22Rv1 (cell line): ENCODE measurements at regions not wholly inside any gene's neighbourhood (a gene's known extent, or its start where the extent isn't known, plus 50 kb on each side); places are given as distances from the start of the nearest gene placed in this dataset.

Experiments
- H3K27ac ChIP-seq: fragments of 450-650 bp; 2 replicates; pipeline ENCODE4 v1.5.1; 2017
- ZFX ChIP-seq: fragments of 450-650 bp; IDR thresholded peaks from 2 replicates; pipeline ENCODE4 v1.6.1; 2017; ENCODE audit warnings: antibody characterized with exemption, borderline replicate concordance
- TF ChIP-seq, protein P1 (sequence below): fragments of 450-650 bp; IDR thresholded peaks from 2 replicates; pipeline ENCODE4 v1.5.1; 2017; ENCODE audit warnings: mild to moderate bottlenecking

DNA sequence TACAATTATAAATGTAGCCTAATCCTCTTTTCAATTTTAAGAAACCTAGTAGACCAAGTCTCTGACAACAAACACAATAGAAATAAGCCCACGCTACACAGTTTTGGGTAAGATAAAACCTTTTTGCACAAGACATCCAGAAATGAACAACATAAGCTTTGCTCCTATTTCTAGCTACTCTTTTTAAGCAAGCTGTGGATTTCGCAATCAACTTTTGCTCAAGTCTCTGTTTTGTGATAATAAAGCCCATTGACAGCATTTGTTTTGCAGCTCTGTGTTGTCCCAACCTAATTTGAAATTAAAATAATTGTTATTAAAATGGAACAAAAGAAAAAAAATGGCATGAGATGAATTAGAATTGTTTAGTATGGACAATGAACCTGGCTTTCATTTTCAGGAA lies 287.9 kb upstream of the PUDP start:
- no peak for TF ChIP-seq ZFX
- TF ChIP-seq, protein P1, sequence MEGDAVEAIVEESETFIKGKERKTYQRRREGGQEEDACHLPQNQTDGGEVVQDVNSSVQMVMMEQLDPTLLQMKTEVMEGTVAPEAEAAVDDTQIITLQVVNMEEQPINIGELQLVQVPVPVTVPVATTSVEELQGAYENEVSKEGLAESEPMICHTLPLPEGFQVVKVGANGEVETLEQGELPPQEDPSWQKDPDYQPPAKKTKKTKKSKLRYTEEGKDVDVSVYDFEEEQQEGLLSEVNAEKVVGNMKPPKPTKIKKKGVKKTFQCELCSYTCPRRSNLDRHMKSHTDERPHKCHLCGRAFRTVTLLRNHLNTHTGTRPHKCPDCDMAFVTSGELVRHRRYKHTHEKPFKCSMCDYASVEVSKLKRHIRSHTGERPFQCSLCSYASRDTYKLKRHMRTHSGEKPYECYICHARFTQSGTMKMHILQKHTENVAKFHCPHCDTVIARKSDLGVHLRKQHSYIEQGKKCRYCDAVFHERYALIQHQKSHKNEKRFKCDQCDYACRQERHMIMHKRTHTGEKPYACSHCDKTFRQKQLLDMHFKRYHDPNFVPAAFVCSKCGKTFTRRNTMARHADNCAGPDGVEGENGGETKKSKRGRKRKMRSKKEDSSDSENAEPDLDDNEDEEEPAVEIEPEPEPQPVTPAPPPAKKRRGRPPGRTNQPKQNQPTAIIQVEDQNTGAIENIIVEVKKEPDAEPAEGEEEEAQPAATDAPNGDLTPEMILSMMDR, result no peak
- no peak overlapping the region for H3K27ac ChIP-seq

DNA sequence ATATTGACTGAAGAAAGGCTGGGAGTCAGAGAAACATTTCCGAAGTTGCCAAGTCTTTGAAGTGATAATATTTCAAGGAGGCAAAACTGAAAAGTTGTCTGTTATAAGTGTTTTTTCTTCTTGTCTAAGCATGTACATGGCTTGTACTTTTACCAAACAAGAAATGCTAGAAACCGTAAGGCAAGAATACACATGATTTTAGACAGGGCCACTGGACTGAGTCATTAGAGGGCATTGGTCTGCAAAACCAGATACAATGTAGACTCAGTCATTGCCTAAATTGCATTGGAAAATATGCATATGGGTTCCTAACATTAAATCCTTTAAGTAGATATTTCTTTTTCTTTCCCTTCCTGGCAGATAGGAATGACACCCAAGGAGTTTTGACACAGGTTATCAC lies 284.9 kb upstream of the PUDP start:
- no peak for TF ChIP-seq ZFX
- TF ChIP-seq, protein P1, result no peak
- no peak overlapping the region for H3K27ac ChIP-seq

DNA sequence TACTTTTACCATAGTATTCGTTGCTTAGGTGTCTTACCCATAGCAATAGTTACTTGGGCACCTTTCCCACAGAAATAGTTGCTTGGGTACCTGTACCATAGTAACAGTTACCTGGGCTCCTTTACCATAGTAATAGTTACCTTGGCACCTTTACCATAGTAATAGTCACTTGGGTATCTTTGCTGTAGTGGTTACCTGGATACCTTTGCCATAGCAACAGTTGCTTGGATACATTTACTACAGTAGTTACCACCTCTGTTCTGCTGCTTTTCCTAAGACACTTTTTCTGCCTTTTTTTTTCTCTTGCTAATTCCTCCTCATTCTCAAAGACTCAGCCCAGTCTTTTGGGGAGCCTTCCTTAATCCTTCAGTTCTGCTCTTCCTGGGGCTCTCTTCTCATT lies 272.8 kb upstream of the PUDP start:
- no peak for TF ChIP-seq ZFX
- TF ChIP-seq, protein P1, result no peak
- H3K27ac ChIP-seq, result no peak overlapping the region

DNA sequence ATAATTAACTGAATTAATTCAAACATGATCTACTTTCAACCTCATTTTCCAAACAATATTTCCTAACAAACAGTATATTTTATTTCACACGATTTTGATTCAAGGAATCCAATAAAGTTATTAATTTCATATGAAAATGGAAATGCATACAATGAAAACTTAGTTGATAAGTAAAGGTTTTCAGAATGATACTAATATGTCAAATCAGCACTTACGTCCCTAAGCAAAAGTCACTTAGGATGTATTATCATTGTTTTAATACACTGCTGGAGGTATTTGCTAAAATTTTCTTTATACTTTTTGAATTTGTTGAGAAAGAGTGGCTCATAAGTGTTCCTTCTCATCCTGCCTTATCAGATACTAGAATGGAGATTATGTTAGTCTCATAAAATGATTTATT lies 266.8 kb upstream of the PUDP start:
- no peak overlapping the region for H3K27ac ChIP-seq
- TF ChIP-seq ZFX, result no peak
- TF ChIP-seq, protein P1, result no peak

DNA sequence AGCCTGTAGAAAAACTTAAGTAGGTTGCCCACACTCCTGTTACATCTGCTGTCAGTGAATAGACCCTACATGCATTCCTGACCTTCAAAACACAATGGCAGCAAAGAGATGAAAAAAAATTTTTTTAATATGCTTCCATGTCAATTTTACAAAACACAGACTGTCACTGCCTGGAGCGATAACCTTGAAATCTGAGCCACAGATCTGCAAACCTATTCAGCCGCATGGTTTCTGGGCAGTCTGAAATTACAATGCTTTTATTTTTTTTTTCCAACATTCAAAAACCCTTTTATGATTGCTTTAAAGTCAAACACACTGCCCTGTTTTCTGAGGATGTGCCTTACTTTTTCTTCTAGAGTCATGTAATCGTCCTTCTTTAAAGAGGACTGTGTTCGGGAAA lies 264.9 kb upstream of the PUDP start:
- no peak for TF ChIP-seq ZFX
- TF ChIP-seq, protein P1, result no peak
- no peak overlapping the region for H3K27ac ChIP-seq

DNA sequence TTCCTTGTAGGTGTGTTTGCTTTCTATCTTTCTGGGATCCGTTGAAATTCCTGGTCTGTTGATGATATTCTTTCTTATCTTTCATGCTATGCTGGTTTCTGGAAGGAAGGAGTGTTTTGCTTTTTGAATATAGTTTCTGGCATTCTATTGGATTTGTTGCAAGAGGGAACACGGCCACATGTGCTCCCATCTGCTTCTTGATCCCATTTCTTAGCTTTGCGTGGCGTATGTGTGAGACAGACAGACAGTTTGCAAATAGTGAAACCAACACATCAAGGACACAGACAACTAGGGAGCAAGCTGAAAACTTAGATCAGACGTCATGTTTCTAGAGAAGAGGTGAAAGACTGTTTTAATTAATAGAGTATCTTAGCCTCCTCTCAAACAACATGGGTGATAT lies 261.9 kb upstream of the PUDP start:
- H3K27ac ChIP-seq, result no peak overlapping the region
- TF ChIP-seq, protein P1, result no peak
- TF ChIP-seq ZFX, result no peak

DNA sequence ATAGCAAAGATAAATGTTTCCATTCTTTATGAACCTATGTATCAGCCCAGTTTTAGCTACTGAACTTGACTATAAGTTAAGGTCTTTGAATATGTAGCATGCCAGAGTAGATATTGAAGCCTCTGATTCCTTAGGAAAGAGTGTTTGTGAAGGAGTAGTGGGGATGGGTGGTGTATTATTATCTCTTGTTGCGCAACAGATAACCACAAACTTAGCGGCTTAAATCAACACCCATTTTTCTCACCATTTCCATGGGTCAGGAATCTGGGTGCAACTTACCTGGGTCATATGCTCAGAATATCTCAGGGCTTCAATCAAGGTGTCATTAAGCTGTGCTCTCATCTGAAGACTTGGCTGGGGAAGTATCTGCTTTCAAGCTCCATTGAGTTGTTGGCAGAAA lies 251.4 kb upstream of the PUDP start:
- no peak overlapping the region for H3K27ac ChIP-seq
- TF ChIP-seq, protein P1, result no peak
- TF ChIP-seq ZFX, result no peak
